ENCODE measurements at regions not wholly inside any gene's neighbourhood (a gene's known extent, or its start where the extent isn't known, plus 50 kb on each side); places are given as distances from the start of the nearest gene placed in this dataset.

DNA sequence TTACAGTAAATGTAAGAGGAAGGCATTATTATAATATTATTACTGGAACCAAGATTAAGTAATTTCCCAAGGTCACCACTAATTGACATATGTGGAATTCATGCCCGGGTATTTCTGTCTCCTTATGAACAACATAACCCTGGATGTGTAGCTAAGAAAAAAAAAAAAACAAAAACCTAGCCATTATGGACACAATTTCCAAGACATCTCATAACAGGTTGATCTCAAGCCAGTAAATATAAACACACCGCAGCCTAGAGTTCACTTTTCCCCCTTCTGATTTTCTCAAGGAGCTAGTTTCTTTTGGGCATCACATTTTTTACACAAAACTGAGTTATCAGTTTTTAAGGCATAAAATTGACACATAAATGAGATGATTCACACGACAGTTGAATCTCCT lies 306.5 kb upstream of the RSPO3 start:
- Histone ChIP-seq H3K27me3 (no peaks in the 10 kb centered on the region), H3K36me3 (no peaks in the 10 kb centered on the region), H3K4me1 (no peaks in the 10 kb centered on the region), H3K27ac (no peak overlapping the region), H3K9me3 (no peaks in the 10 kb centered on the region), H3K4me3 (no peak overlapping the region)
- intact Hi-C loops (cut with DNase I; ENCODE audit: low total_unique reads): no loop called here
- no peak for DNase-seq (ENCODE audit: low spot score in 2 of 2)
- TF ChIP-seq, protein P1, sequence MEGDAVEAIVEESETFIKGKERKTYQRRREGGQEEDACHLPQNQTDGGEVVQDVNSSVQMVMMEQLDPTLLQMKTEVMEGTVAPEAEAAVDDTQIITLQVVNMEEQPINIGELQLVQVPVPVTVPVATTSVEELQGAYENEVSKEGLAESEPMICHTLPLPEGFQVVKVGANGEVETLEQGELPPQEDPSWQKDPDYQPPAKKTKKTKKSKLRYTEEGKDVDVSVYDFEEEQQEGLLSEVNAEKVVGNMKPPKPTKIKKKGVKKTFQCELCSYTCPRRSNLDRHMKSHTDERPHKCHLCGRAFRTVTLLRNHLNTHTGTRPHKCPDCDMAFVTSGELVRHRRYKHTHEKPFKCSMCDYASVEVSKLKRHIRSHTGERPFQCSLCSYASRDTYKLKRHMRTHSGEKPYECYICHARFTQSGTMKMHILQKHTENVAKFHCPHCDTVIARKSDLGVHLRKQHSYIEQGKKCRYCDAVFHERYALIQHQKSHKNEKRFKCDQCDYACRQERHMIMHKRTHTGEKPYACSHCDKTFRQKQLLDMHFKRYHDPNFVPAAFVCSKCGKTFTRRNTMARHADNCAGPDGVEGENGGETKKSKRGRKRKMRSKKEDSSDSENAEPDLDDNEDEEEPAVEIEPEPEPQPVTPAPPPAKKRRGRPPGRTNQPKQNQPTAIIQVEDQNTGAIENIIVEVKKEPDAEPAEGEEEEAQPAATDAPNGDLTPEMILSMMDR (IDR thresholded peaks at IDR 0.05): no peak
- TF ChIP-seq POLR2A (IDR thresholded peaks at IDR 0.05) (no peak), POLR2AphosphoS5 (IDR thresholded peaks at IDR 0.05) (no peak)

DNA sequence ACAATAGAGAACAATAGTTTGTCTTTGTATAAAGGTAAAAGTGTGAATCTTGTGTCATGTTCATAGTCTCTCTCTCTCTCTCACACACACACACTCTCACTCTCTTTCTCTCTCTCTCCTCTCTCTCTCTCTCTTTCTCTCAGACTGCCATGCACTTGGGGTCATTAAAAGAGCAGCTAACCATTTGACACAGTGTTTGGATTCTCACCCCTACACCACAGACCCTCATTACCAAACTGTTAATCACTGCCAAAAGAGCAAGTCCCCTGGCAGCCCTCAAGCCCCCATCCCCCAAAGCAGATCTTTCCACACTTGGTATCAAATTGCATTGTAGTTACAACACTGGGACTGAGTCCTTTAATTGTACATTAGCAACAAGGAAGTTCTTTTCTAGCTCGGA lies 305.8 kb upstream of the RSPO3 start:
- H3K4me3 ChIP-seq: no peak overlapping the region
- no peak overlapping the region for H3K27ac ChIP-seq
- intact Hi-C loops (cut with DNase I; ENCODE audit: low total_unique reads): no loop called here
- no peaks in the 10 kb centered on the region for H3K9me3 ChIP-seq
- no peaks in the 10 kb centered on the region for H3K36me3 ChIP-seq
- TF ChIP-seq POLR2A (IDR thresholded peaks at IDR 0.05) (no peak), POLR2AphosphoS5 (IDR thresholded peaks at IDR 0.05) (no peak)
- TF ChIP-seq, protein P1 (IDR thresholded peaks at IDR 0.05): no peak
- no peak for DNase-seq (ENCODE audit: low spot score in 2 of 2)
- H3K4me1 ChIP-seq: no peaks in the 10 kb centered on the region
- H3K27me3 ChIP-seq: no peaks in the 10 kb centered on the region

DNA sequence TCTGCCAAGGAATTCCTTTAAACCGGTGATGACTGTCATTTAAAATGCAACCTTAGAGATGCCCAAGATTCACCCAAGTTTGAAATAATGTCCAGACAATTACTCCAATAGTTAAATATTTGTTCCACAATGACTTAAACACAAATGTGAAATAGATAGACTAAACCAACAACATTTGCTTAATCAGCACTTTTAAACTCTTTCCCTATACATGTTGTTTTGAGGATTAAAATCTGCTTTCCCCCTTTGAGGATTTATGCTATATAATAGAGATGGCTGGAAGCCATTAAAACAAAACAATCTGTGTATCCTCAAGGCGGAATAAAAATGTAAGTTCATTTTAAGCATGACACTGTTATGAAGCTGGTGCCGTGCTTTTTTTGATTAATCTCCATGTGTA lies 297.8 kb upstream of the RSPO3 start:
- H3K9me3 ChIP-seq: no peaks in the 10 kb centered on the region
- TF ChIP-seq POLR2AphosphoS5 (IDR thresholded peaks at IDR 0.05) (no peak), POLR2A (IDR thresholded peaks at IDR 0.05) (no peak)
- TF ChIP-seq, protein P1 (IDR thresholded peaks at IDR 0.05): no peak
- H3K36me3 ChIP-seq: no peaks in the 10 kb centered on the region
- DNase-seq (ENCODE audit: low spot score in 2 of 2): no peak
- H3K4me1 ChIP-seq: no peaks in the 10 kb centered on the region
- H3K27me3 ChIP-seq: no peaks in the 10 kb centered on the region
- intact Hi-C loops (cut with DNase I; ENCODE audit: low total_unique reads): no loop called here
- H3K27ac ChIP-seq: no peak overlapping the region
- H3K4me3 ChIP-seq: no peak overlapping the region

DNA sequence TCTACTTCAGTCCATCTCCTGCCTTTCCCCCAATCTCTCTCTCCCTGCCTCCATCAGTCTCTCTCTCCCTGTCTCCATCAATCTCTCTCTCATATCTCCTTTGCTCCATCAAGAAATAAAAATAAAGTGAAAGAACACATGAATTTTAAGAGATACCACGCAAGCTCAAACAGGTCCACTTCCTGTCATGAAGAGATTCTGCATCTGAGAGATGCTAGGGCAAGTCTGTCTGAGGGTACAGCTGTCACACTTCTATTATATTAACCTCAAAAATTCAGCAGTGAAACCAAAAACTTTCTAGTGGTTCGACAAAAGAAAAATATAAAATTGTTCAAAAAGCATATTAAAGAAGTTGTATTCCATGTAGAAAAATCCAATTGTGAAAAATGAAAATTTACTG lies 296.8 kb upstream of the RSPO3 start:
- Histone ChIP-seq H3K4me1 (no peaks in the 10 kb centered on the region), H3K27ac (no peak overlapping the region), H3K9me3 (no peaks in the 10 kb centered on the region), H3K36me3 (no peaks in the 10 kb centered on the region), H3K4me3 (no peak overlapping the region), H3K27me3 (no peaks in the 10 kb centered on the region)
- no peak for DNase-seq (ENCODE audit: low spot score in 2 of 2)
- intact Hi-C loops (cut with DNase I; ENCODE audit: low total_unique reads): no loop called here
- TF ChIP-seq POLR2A (IDR thresholded peaks at IDR 0.05): no peak
- TF ChIP-seq, protein P1 (IDR thresholded peaks at IDR 0.05): no peak
- no peak for TF ChIP-seq POLR2AphosphoS5 (IDR thresholded peaks at IDR 0.05)

DNA sequence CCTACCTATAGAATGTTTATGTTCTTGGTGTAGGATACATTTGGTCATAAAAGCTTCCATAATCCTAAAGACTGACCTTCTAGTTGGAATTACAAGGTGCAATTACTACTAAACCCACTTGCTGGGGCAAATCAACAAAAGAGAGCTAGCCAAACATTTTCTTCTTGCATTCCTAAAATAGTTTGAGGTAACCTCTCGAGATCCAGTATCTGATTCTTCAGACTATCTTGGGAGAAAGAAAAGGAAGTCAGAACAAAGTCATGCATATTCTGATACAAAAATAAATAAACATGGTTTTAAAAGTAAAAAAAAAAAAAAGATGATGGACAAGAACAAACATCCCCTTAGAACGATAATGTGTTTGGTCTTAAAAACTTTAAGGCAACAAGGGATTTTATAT lies 294.2 kb upstream of the RSPO3 start:
- H3K36me3 ChIP-seq: no peaks in the 10 kb centered on the region
- H3K27ac ChIP-seq: no peak overlapping the region
- H3K4me3 ChIP-seq: no peak overlapping the region
- H3K27me3 ChIP-seq: no peaks in the 10 kb centered on the region
- no peak for DNase-seq (ENCODE audit: low spot score in 2 of 2)
- TF ChIP-seq POLR2A (IDR thresholded peaks at IDR 0.05): no peak
- TF ChIP-seq, protein P1 (IDR thresholded peaks at IDR 0.05): no peak
- no peak for TF ChIP-seq POLR2AphosphoS5 (IDR thresholded peaks at IDR 0.05)
- no peaks in the 10 kb centered on the region for H3K4me1 ChIP-seq
- H3K9me3 ChIP-seq: no peaks in the 10 kb centered on the region
- intact Hi-C loops (cut with DNase I; ENCODE audit: low total_unique reads): no loop called here
